Activated CD8-positive, alpha-beta memory T cell treated with anti-CD3 and anti-CD28 coated beads, Interleukin-2, amount 50 U/mL, for 4 hours (primary cell): ENCODE measurements at regions not wholly inside any gene's neighbourhood (a gene's known extent, or its start where the extent isn't known, plus 50 kb on each side); places are given as distances from the start of the nearest gene placed in this dataset.
"Not testable (repeated sequence)": the region's sequence is repeated elsewhere in the genome, so short reads cannot be mapped to it uniquely, and the experiment has no call there.

Experiments
- DNase-seq: peaks from one replicate; pipeline ENCODE4 v3.0.0-alpha.2; 2020

GRCh38 chr5:8828596-8829322, 717.1 kb downstream of the SEMA5A start:
- DNase-seq, result no peak

- DNase-seq, result no peak
Observed at GRCh38 chr5:8829323-8830029, 716.4 kb downstream of the SEMA5A start.

- DNase-seq, result no peak
Observed at GRCh38 chr5:8831251-8831650, 714.6 kb downstream of the SEMA5A start.

- no peak for DNase-seq
Observed at GRCh38 chr5:8831854-8832253, 714.0 kb downstream of the SEMA5A start.

GRCh38 chr5:8839361-8840055, 706.4 kb downstream of the SEMA5A start:
- DNase-seq, result no peak

- no peak for DNase-seq
Observed at GRCh38 chr5:8840237-8840636, 705.6 kb downstream of the SEMA5A start.

- DNase-seq, result not testable (repeated sequence)
Observed at GRCh38 chr5:8840746-8841145, 705.1 kb downstream of the SEMA5A start.

- DNase-seq, result no peak
Observed at GRCh38 chr5:8842971-8843551, 702.8 kb downstream of the SEMA5A start.

- DNase-seq, result no peak
Observed at GRCh38 chr5:8843771-8844170, 702.1 kb downstream of the SEMA5A start.

GRCh38 chr5:8844206-8844605, 701.7 kb downstream of the SEMA5A start:
- DNase-seq, result no peak

GRCh38 chr5:8844847-8845246, 701.0 kb downstream of the SEMA5A start:
- DNase-seq, result no peak

GRCh38 chr5:8845296-8845695, 700.6 kb downstream of the SEMA5A start:
- no peak for DNase-seq

- no peak for DNase-seq
Observed at GRCh38 chr5:8848366-8848765, 697.5 kb downstream of the SEMA5A start.

- no peak for DNase-seq
Observed at GRCh38 chr5:8848997-8849594, 696.8 kb downstream of the SEMA5A start.

- no peak for DNase-seq
Observed at GRCh38 chr5:8851101-8851500, 694.8 kb downstream of the SEMA5A start.

GRCh38 chr5:8857051-8857450, 688.8 kb downstream of the SEMA5A start:
- no peak for DNase-seq

- no peak for DNase-seq
Observed at GRCh38 chr5:8861764-8862163, 684.1 kb downstream of the SEMA5A start.

GRCh38 chr5:8864053-8864452, 681.8 kb downstream of the SEMA5A start:
- no peak for DNase-seq

- no peak for DNase-seq
Observed at GRCh38 chr5:8865266-8865665, 680.6 kb downstream of the SEMA5A start.

GRCh38 chr5:8865686-8866374, 680.0 kb downstream of the SEMA5A start:
- DNase-seq, result no peak

GRCh38 chr5:8868283-8868682, 677.6 kb downstream of the SEMA5A start:
- DNase-seq, result no peak

- no peak for DNase-seq
Observed at GRCh38 chr5:8869932-8870331, 675.9 kb downstream of the SEMA5A start.
